LNCAP (cell line): ENCODE measurements at regions not wholly inside any gene's neighbourhood (a gene's known extent, or its start where the extent isn't known, plus 50 kb on each side); places are given as distances from the start of the nearest gene placed in this dataset.

ENCODE experiments used
- TF ChIP-seq, protein P1 (sequence below): fragments of 450-650 bp; IDR thresholded peaks from 2 replicates; pipeline ENCODE4 v1.5.1; 2017; ENCODE audit warnings: mild to moderate bottlenecking

DNA sequence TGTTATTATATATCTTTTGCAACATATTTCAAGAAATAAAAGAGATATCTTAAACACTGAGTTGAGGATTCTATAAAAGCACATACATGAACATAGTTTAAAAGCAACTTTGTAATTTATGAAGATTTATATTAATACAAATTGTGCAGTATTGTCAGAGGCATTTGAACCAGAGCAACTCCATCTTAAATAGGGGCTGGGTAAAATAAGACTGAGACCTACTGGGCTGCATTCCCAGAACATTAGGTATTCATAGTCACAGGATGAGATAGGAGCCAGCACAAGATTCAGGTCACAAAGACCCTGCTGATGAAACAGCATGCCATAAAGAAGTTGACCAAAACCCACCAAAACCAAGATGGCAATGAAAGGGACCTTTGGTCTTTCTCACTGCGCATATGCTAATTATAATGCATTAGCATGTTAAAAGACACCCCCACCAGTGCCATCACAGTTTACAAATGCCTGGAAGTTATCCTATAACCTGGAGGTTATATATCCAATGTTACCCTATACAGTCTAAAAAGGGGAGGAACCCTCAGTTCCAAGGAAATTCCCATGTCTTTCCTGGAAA, 320.2 kb downstream of the FAM170A start:
- TF ChIP-seq, protein P1, sequence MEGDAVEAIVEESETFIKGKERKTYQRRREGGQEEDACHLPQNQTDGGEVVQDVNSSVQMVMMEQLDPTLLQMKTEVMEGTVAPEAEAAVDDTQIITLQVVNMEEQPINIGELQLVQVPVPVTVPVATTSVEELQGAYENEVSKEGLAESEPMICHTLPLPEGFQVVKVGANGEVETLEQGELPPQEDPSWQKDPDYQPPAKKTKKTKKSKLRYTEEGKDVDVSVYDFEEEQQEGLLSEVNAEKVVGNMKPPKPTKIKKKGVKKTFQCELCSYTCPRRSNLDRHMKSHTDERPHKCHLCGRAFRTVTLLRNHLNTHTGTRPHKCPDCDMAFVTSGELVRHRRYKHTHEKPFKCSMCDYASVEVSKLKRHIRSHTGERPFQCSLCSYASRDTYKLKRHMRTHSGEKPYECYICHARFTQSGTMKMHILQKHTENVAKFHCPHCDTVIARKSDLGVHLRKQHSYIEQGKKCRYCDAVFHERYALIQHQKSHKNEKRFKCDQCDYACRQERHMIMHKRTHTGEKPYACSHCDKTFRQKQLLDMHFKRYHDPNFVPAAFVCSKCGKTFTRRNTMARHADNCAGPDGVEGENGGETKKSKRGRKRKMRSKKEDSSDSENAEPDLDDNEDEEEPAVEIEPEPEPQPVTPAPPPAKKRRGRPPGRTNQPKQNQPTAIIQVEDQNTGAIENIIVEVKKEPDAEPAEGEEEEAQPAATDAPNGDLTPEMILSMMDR, result no peak

DNA sequence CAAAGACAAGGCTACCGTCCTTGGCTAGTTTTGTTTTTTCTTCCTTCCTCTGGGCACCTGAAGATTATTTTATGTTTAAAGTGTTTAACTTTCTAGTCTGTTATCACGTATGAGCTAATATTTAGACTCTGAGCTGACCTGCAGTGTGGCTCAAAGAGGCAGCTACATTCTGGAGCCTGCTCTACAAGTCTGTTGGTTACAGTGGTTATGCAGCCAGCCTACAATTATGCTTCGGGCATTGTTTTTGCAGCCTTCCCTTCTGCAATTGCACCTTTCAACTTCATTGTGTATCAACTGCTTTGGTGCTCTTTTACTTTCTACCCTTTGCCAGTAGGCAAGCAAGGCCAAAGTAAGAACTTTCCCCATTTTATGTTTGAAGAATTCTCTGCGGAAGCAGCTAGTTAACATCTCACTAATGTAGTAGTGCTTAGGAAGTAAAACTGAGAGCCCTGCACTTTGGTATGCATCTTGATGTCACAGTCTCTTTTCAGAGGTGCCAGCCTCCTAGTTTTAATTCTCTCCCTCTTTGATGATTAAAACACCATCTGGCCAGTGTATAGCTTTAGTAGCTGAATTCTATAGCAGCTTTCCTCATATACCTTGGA, 322.1 kb downstream of the FAM170A start:
- TF ChIP-seq, protein P1, result no peak

DNA sequence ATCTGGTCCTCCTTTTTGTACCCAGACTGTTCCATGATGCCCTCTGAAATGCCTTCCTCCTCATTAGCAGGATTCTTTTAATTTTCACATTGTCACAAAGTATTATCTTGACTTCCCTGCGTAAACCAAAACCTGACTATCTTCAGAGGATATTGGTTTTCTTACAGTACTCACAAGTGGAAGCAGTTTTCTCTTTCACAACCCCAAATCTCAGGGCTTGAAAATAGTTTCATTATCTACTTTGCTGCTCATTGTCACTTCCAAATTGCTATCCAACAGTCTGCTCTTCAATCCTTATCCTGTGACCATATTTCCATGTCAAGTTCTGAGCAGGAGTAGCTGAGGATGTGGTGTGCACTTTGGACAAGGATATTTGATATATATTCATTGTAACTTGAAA, 324.1 kb downstream of the FAM170A start:
- TF ChIP-seq, protein P1, result no peak

DNA sequence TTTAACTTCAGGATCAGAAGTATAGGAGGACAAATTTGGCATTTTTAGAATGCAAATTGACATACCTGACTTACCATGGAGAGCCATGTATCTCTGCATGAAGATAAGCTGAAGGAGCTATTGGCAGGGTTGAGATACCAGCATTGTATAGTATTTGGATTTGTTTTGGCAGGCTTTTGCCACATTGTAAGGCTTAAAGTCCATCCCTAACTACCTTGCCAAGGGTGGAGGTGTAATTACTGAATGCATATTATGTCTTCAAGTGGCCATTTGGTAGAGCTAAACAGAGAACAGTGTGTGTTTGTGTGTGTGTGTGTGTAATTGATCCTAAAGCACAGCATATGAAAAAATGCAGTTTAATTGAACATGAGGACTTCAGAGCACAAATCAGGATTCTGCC, 324.7 kb downstream of the FAM170A start:
- TF ChIP-seq, protein P1, result no peak

DNA sequence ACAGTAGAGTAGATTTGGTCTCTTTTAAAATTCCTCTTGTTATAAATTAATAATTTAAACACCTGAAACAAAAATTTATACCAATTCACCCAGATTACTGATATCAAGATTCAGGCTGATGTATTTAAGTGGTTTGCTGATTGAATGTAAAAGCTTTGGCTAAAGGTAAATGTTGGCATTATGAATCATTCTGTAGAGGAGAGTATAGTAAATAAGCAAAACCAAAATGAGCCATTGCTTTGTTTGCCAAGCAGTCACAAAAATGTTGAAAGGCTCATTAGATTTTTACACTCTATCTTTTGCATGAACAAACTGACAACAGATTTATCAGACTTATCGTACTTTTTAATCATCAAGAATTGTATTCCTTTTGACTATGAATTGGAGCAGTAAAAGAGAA, 332.6 kb downstream of the FAM170A start:
- TF ChIP-seq, protein P1, result no peak

DNA sequence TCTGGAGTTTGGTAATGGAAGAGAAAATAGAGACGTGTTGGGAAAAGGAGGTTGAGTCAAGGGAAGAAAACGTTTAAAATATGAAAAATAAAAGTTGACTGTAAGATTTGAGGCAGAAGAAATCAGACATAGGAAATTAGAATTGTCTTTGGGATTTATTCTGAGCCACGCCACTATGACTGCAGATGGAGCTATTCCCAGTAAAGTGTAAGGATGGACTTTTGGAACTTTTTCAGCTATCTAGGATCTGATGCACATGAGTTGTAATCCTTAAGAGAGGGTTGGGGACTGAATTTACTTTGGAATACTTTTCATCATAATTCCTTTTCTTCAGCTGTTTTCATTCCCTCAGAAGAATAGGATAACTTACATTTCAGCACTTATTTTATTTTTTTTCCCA, 336.7 kb downstream of the FAM170A start:
- TF ChIP-seq, protein P1, result no peak; the same call in 1 of the 2 replicates

DNA sequence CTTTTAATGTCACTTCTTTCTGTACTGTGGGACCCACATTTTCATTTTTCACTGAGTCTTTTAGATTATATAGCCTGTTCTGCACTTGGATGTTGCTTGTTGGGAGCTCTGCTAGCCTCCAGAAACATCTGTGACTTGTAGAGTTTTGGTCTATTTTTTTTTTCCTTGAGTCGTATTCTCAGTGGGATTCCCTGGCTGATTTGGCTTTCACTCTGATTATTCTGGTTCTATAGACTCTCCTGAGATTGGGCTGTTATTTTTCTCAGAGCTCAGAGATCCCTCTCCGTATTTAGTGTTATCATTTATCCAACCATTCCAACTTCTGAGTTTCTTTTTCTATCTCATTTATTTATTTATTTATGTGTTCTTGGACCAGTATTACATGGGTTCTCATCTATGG, 339.3 kb downstream of the FAM170A start:
- TF ChIP-seq, protein P1, result no peak

DNA sequence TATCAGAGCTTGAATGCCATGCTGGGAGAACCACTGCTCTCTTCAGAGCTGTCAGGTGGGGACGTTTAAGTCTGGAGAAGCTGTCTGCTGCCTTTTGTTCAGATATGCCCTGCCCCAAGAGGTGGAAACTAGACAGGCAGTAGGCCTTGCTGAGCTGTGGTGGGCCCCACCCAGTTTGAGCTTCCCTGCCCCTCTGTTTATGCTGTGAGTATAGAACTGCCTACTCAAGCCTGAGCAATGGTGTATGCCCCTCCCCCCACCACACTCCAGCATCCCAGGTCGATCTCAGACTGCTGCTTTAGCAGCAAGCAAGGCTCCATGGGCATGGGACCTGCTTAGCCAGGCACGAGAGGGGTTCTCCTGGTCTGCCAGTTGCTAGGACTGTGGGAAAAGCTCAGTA, 362.3 kb downstream of the FAM170A start:
- TF ChIP-seq, protein P1, result no peak
